ENCODE measurements at regions not wholly inside any gene's neighbourhood (a gene's known extent, or its start where the extent isn't known, plus 50 kb on each side); places are given as distances from the start of the nearest gene placed in this dataset.
"Not testable (repeated sequence)": the region's sequence is repeated elsewhere in the genome, so short reads cannot be mapped to it uniquely, and the experiment has no call there.

GRCh38 chr9:23005156-23005555 lies 558.5 kb downstream of the DMRTA1 start:
- DNase-seq = no peak

GRCh38 chr9:23006127-23006526 lies 559.5 kb downstream of the DMRTA1 start:
- DNase-seq = no peak

GRCh38 chr9:23011669-23012068 lies 565.0 kb downstream of the DMRTA1 start:
- DNase-seq = no peak

GRCh38 chr9:23015557-23015956 lies 568.9 kb downstream of the DMRTA1 start:
- no peak for DNase-seq

GRCh38 chr9:23036416-23036815 lies 589.8 kb downstream of the DMRTA1 start:
- DNase-seq = no peak

GRCh38 chr9:23039402-23039801 lies 592.8 kb downstream of the DMRTA1 start:
- DNase-seq = no peak

- DNase-seq = no peak
These were observed 594.8 kb downstream of the DMRTA1 start for GRCh38 chr9:23041466-23041865.

GRCh38 chr9:23044549-23044948 lies 597.9 kb downstream of the DMRTA1 start:
- no peak for DNase-seq

- not testable (repeated sequence) for DNase-seq
These were observed 599.4 kb downstream of the DMRTA1 start for GRCh38 chr9:23046026-23046425.

- DNase-seq = no peak
These were observed 603.9 kb downstream of the DMRTA1 start for GRCh38 chr9:23050548-23050947.

- no peak for DNase-seq
These were observed 626.5 kb downstream of the DMRTA1 start for GRCh38 chr9:23073136-23073535.

- DNase-seq = no peak
These were observed 633.2 kb downstream of the DMRTA1 start for GRCh38 chr9:23079798-23080197.

- DNase-seq = no peak
These were observed 634.8 kb downstream of the DMRTA1 start for GRCh38 chr9:23081377-23081776.

GRCh38 chr9:23088932-23089364 lies 642.3 kb downstream of the DMRTA1 start:
- DNase-seq = no peak

- no peak for DNase-seq
These were observed 671.0 kb downstream of the DMRTA1 start for GRCh38 chr9:23117616-23118015.

- DNase-seq = no peak
These were observed 674.0 kb downstream of the DMRTA1 start for GRCh38 chr9:23120630-23121029.

GRCh38 chr9:23123048-23123632 lies 676.5 kb downstream of the DMRTA1 start:
- DNase-seq = no peak

- no peak for DNase-seq
These were observed 680.6 kb downstream of the ELAVL2 start for GRCh38 chr9:23145467-23145866.

GRCh38 chr9:23153058-23153457 lies 673.0 kb downstream of the ELAVL2 start:
- DNase-seq = no peak

GRCh38 chr9:23160491-23160890 lies 665.5 kb downstream of the ELAVL2 start:
- DNase-seq = no peak

- no peak for DNase-seq
These were observed 665.0 kb downstream of the ELAVL2 start for GRCh38 chr9:23160952-23161469.

- DNase-seq = no peak
These were observed 663.3 kb downstream of the ELAVL2 start for GRCh38 chr9:23162789-23163188.

GRCh38 chr9:23171479-23171878 lies 654.6 kb downstream of the ELAVL2 start:
- DNase-seq = no peak

GRCh38 chr9:23172206-23172605 lies 653.8 kb downstream of the ELAVL2 start:
- DNase-seq = no peak

GRCh38 chr9:23172979-23173637 lies 652.9 kb downstream of the ELAVL2 start:
- DNase-seq = no peak
